ENCODE measurements at regions not wholly inside any gene's neighbourhood (a gene's known extent, or its start where the extent isn't known, plus 50 kb on each side); places are given as distances from the start of the nearest gene placed in this dataset.

DNA sequence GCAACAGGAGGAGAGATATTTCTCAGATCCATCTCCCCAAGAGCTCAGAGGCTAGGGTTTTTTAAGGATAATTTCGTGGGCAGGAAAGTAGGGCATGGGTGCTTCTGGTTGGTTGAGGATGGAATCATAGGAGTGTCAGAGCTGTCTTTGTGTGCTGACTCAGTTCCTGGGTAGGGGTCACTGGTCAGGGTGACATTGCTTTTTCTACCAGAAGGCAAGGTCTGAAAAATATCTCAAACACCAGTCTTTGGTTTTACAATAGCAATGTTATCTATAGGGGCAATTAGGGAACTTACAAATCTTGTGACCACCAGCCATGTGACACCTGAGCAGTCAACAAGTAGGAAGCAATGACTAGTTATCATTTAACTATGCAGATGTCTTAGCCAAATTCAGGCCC is 82.9 kb upstream of the DYNLRB2 start (continued):
- no peak for TF ChIP-seq FOXP4 (CRISPR knock-in tag; IDR thresholded peaks at IDR 0.05)
- no peak for TF ChIP-seq JUN (CRISPR knock-in tag; IDR thresholded peaks at IDR 0.05)
- TF ChIP-seq ELF4 (CRISPR knock-in tag; IDR thresholded peaks at IDR 0.05; ENCODE audit: low read depth), result no peak
- TF ChIP-seq FOXK1 (CRISPR knock-in tag; IDR thresholded peaks at IDR 0.05), result no peak
- no peak for TF ChIP-seq ERG (CRISPR knock-in tag; IDR thresholded peaks at IDR 0.05)
- no peak for TF ChIP-seq ATF6 (CRISPR knock-in tag; IDR thresholded peaks at IDR 0.05)
- TF ChIP-seq NR3C1 (CRISPR knock-in tag; conservative IDR thresholded peaks at IDR 0.05; ENCODE audit: low read depth), result no peak
- TF ChIP-seq ZNF232 (CRISPR knock-in tag; IDR thresholded peaks at IDR 0.05), result no peak
- no peak for TF ChIP-seq TP53 (CRISPR knock-in tag; IDR thresholded peaks at IDR 0.05)
- TF ChIP-seq MXD4 (CRISPR knock-in tag; IDR thresholded peaks at IDR 0.05; ENCODE audit: borderline replicate concordance), result no peak
- TF ChIP-seq, protein P1, sequence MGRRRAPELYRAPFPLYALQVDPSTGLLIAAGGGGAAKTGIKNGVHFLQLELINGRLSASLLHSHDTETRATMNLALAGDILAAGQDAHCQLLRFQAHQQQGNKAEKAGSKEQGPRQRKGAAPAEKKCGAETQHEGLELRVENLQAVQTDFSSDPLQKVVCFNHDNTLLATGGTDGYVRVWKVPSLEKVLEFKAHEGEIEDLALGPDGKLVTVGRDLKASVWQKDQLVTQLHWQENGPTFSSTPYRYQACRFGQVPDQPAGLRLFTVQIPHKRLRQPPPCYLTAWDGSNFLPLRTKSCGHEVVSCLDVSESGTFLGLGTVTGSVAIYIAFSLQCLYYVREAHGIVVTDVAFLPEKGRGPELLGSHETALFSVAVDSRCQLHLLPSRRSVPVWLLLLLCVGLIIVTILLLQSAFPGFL (CRISPR knock-in tag; IDR thresholded peaks at IDR 0.05; ENCODE audit: borderline replicate concordance), result no peak

- TF ChIP-seq ZNF425 (CRISPR knock-in tag; conservative IDR thresholded peaks at IDR 0.05) (no peak), JUN (CRISPR knock-in tag; IDR thresholded peaks at IDR 0.05) (no peak), ZBTB21 (CRISPR knock-in tag; IDR thresholded peaks at IDR 0.05; ENCODE audit: borderline replicate concordance) (no peak), SP1 (CRISPR knock-in tag; conservative IDR thresholded peaks at IDR 0.05) (no peak), NR1H2 (CRISPR knock-in tag; IDR thresholded peaks at IDR 0.05) (no peak)
- DNase-seq (ENCODE audit: low spot score) (no peak), ATAC-seq (no peak)
- no peaks in the 10 kb centered on the region for H3K36me3 Mint-ChIP-seq
- ChIA-PET CTCF (no interaction called here), POLR2A (no interaction called here)
- H3K27me3 Mint-ChIP-seq (ENCODE audit: low read depth), result no peaks in the 10 kb centered on the region
- H3K9me3 Mint-ChIP-seq, result peaks cover 4% of the 10 kb centered on the region; the same call in 1 of the 2 replicates
- no peak overlapping the region for H3K4me3 Mint-ChIP-seq
- H3K27ac Mint-ChIP-seq, result no peak overlapping the region
- H3K4me1 Mint-ChIP-seq, result peaks cover 9% of the 10 kb centered on the region
Measured at GRCh38 chr16:80454802-80455201, 86.0 kb upstream of the DYNLRB2 start.

DNA sequence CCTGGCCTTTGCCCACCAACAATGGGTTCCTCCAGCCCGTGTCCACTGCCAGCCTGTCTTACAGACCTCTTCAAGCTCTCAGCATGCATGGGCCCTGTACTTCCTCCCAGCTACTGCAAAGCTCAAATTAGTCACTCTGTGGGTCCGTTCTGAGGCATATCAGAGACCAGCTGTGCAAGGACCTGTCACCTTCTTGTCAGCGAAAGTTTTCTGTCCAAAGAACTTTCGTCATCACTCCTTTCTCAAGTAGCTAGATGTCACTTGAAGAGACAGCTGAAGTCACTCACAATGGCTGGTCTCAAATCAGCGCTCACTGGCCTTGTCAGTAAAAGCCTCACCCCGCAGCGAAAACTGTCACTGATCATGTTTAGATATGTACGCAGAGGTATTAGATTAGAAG is 91.4 kb upstream of the DYNLRB2 start:
- DNase-seq (ENCODE audit: low spot score) (no peak), ATAC-seq (no peak)
- Mint-ChIP-seq H3K27me3 (ENCODE audit: low read depth) (no peaks in the 10 kb centered on the region), H3K27ac (no peak overlapping the region), H3K4me3 (no peak overlapping the region), H3K9me3 (peaks cover 2% of the 10 kb centered on the region), H3K36me3 (no peaks in the 10 kb centered on the region), H3K4me1 (no peaks in the 10 kb centered on the region)
- TF ChIP-seq GTF2I (CRISPR knock-in tag; conservative IDR thresholded peaks at IDR 0.05), result no peak
- no peak for TF ChIP-seq ERG (CRISPR knock-in tag; IDR thresholded peaks at IDR 0.05)
- no peak for TF ChIP-seq ZNF532 (CRISPR knock-in tag; IDR thresholded peaks at IDR 0.05; ENCODE audit: borderline replicate concordance)
- CTCF ChIA-PET, result interaction anchor here (1.1 to 1.7 kb wide), 2 partner anchors 11 to 17 kb away, joined by 4 to 5 read pairs; no protein-coding TSS in a partner anchor
- POLR2A ChIA-PET, result no interaction called here

All from WTC11 (cell line).